Lung microvascular endothelial cell (primary cell): ENCODE measurements at regions not wholly inside any gene's neighbourhood (a gene's known extent, or its start where the extent isn't known, plus 50 kb on each side); places are given as distances from the start of the nearest gene placed in this dataset.
"Not testable (repeated sequence)": the region's sequence is repeated elsewhere in the genome, so short reads cannot be mapped to it uniquely, and the experiment has no call there.

Source experiments
- DNase-seq, 2 donors: peaks; one replicate each; pipeline versions ENCODE4 v3.0.0 to v3.0.0-alpha.2; 2010; ENCODE audit warnings: low read depth in 2 of 2

- no peak for DNase-seq
Observed at GRCh38 chrX:78603908-78604307, 55.2 kb downstream of the RTL3 start.

- peak in 1 of 2 donors; percentile 23 for DNase-seq
Observed at GRCh38 chrX:78595901-78596502, 63.1 kb downstream of the RTL3 start.

DNA sequence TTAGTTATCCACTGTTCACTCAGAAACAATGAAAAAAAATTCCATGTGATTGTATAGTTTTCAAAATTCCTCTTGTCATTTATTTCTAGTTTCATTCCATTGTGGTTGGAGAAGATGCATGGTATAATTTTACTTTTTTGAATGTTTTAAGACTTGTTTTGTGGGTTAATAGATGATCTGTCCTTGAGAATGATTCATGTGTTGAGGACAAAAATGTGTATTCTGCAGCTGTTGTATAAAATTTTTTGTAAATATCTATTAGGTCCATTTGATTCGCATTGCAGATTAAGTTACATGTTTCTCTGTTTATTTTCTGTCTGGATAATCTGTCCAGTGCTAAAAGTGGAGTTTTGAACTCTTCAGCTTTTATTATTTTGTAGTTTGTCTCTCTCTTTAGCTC, 65.4 kb downstream of the RTL3 start:
- no peak for DNase-seq

- DNase-seq: no peak
Observed at GRCh38 chrX:78592030-78592429, 67.1 kb downstream of the RTL3 start.

- no peak for DNase-seq
Observed at GRCh38 chrX:78574306-78574705, 84.8 kb downstream of the RTL3 start.

GRCh38 chrX:78573630-78574029, 85.5 kb downstream of the RTL3 start:
- no peak for DNase-seq

GRCh38 chrX:78571849-78572248, 87.3 kb downstream of the RTL3 start:
- no peak for DNase-seq

GRCh38 chrX:78555401-78555980, 103.6 kb downstream of the RTL3 start:
- peak in 1 of 2 donors; percentile 15 for DNase-seq

DNA sequence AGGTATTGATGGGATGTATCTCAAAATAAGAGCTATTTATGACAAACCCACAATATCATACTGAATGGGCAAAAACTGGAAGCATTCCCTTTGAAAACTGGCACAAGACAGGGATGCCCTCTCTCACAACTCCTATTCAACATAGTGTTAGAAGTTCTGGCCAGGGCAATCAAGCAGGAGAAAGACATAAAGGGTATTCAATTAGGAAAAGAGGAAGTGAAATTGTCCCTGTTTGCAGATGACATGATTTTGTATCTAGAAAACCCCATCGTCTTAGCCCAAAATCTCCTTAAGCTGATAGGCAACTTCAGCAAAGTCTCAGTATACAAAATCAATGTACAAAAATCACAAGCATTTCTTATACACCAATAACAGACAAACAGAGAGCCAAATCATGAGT, 106.5 kb downstream of the RTL3 start:
- DNase-seq: not testable (repeated sequence)

GRCh38 chrX:78548012-78548411, 111.1 kb downstream of the RTL3 start:
- DNase-seq: no peak

DNA sequence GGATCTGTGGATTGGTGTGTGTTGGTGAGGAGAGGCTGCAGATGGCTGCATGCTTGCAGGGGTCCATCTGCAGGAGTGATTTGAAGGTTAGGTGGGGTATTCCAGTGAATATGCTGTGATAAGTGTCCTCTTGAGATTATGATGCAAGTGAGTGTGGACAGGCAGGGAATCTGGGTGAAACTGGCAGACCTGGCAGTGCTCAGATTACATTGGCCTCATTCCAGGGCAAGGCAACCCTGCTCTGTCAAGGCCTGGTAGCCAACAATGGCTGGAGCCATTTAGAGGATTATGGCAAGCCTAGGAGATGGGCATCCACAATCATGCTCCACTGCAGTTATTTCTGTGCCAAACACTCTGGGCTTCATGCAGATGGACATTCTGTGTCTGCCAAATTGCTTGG, 113.9 kb downstream of the RTL3 start:
- DNase-seq: no peak

- DNase-seq: no peak
Observed at GRCh38 chrX:78543281-78543680, 115.8 kb downstream of the RTL3 start.

DNA sequence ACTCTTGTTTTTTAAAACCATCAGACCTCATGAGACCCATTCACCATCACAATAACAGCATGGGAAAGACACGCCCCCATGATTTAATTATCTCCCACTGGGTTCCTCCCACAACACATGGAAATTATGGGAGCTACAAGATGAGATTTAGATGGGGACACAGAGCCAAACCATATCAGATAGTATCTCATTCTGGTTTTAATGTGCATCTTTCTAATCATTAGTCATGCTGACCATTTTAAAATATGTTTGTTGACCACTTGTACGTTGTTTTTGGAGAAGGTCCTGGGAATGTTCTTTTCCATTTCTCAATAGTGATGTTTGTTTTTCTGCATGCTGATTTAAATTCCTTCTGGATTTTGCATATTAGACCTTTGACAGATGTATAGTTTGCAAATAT, 119.0 kb downstream of the RTL3 start:
- no peak for DNase-seq

- DNase-seq: no peak
Observed at GRCh38 chrX:78534221-78534620, 124.9 kb downstream of the RTL3 start.

GRCh38 chrX:78532363-78532762, 126.8 kb downstream of the RTL3 start:
- DNase-seq: no peak

GRCh38 chrX:78527818-78528217, 131.3 kb downstream of the RTL3 start:
- DNase-seq: no peak

GRCh38 chrX:78527263-78527662, 131.9 kb downstream of the RTL3 start:
- no peak for DNase-seq

DNA sequence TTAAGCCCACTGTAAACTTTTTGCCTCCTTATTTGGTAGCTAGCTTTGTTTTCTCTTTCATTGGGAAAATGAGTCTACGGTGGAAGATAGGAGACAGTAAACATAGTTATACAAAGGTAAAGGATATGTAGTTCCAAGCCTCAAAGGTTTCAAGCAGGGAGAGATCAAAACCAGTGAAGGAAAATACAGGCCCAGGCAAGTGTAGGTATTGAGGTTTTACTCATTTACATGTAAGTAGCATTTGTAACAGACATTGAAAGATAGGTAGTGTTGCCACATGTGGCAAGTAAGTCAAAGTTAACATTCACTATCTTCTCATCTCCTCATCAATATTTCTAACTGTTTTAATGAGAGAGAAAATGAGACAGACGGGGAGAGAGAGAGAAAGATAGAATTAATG, 136.5 kb downstream of the RTL3 start:
- DNase-seq: no peak

DNA sequence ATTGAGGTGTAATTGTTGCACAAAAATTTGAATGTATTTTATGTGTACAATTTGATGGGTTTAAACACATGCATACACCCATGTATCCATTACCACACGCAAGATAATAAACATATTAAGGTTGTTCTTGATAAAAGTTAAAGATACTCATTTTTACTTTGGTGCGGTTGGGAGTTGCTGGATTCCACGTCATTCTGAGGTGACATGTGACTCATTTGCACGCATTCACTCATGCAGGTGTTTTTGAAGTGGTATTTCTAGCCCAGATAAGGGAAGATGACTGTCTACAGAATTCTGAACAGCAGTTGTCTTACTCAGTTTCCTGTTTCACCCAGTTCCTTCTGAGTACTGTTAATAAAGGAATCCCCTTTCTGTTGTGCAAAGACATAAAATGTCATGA, 142.0 kb downstream of the RTL3 start:
- DNase-seq: no peak

GRCh38 chrX:78514852-78515251, 144.3 kb downstream of the RTL3 start:
- no peak for DNase-seq

GRCh38 chrX:78513971-78514738, 145.0 kb downstream of the RTL3 start:
- no peak for DNase-seq

GRCh38 chrX:78506248-78506647, 152.9 kb downstream of the RTL3 start:
- no peak for DNase-seq

DNA sequence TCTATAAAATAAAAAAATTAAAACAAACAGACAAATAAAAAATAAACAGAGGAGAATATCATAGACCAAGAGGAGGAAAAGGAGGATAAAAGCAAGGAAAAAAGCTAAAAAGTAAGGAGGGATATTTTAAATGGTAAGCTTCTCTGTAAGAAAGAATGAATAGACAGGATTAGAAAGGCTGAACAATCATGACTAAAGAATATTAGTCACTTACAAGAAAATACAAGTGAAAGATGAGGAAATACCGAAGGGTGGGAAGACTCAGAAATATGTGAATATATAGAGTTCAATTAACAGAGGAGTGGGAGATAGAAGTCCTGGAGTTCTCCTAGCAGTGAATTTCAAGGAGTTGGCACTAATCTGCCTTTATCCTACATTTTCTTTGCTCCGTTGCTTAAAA, 162.6 kb downstream of the RTL3 start:
- DNase-seq: no peak
